ENCODE measurements at regions not wholly inside any gene's neighbourhood (a gene's known extent, or its start where the extent isn't known, plus 50 kb on each side); places are given as distances from the start of the nearest gene placed in this dataset.

DNA sequence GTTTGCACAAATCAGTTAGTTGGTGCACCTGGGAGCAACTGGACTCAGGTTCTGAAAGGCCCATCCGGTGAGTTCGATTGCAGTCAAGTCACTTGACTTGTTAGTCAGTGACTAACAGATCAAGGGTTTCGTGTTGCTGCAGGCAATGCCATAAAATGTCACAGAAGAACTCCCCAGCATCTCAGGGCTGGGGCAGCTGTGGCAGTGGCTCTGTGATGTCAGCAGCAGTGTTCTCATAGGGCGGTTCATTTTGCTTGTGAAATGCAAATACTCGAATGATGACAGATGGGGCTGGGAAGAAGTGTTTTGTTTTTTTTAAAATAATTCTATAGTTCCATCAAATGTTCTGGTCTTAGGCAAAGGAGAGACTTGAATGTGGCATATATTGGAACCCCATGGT, 287.8 kb downstream of the LMX1A start:
- Mint-ChIP-seq H3K27ac (no peak overlapping the region), H3K4me1 (ENCODE audit: low read depth) (no peaks in the 10 kb centered on the region), H3K27me3 (ENCODE audit: low read depth) (no peaks in the 10 kb centered on the region), H3K36me3 (ENCODE audit: low read depth) (no peaks in the 10 kb centered on the region), H3K9me3 (ENCODE audit: insufficient read depth) (no peaks in the 10 kb centered on the region), H3K4me3 (no peak overlapping the region)
- ATAC-seq, result no peak
- ChIA-PET POLR2A (no interaction called here), CTCF (no interaction called here)
- DNase-seq, result no peak

GRCh38 chr1:165067829-165068228, 288.7 kb downstream of the LMX1A start:
- ATAC-seq (no peak), DNase-seq (no peak)
- no peak overlapping the region for H3K4me3 Mint-ChIP-seq
- H3K9me3 Mint-ChIP-seq (ENCODE audit: insufficient read depth), result no peaks in the 10 kb centered on the region
- no peaks in the 10 kb centered on the region for H3K36me3 Mint-ChIP-seq (ENCODE audit: low read depth)
- no peaks in the 10 kb centered on the region for H3K27me3 Mint-ChIP-seq (ENCODE audit: low read depth)
- POLR2A ChIA-PET, result no interaction called here
- CTCF ChIA-PET, result no interaction called here
- H3K27ac Mint-ChIP-seq, result no peak overlapping the region
- H3K4me1 Mint-ChIP-seq (ENCODE audit: low read depth), result no peaks in the 10 kb centered on the region

DNA sequence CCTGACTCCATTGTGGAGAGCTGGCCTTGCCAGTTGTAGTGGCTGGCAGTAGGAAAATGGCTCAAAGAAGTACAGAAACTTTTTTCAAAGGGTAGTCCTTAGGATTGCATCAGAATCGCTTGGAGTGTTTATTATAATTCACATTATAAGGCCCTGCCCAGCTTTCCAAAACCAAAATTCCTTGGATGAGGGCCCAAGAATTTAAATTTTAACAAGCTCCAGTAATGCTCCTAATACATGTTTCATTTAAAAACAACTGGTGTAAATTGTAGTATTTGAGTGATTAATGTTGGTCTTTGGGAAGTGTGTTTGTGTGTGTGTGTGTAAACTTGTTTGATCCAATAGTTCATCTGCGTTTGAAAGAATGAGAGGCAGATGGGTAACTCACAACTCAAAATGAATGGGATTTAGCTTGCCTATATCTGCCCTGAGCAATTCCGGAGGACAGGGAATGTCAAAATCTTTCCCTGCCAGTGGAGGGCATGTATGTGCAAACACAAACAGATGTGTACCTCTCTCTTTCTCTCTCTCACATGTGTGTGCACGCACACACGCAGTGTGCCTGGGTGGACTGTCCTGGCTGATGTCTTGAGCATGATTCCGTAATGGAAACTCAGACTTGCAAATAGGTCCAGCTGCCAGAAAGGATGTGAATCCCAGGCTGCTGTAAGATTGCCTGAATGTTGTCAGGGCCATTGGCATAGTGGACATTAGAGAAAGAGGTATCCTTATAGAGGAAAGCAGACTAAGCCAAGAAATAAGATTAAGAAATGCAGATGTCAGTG, 293.1 kb downstream of the LMX1A start:
- no peaks in the 10 kb centered on the region for H3K27me3 Mint-ChIP-seq (ENCODE audit: low read depth)
- H3K27ac Mint-ChIP-seq, result no peak overlapping the region
- no peaks in the 10 kb centered on the region for H3K4me1 Mint-ChIP-seq (ENCODE audit: low read depth)
- no peak overlapping the region for H3K4me3 Mint-ChIP-seq
- no peak for ATAC-seq
- no peaks in the 10 kb centered on the region for H3K36me3 Mint-ChIP-seq (ENCODE audit: low read depth)
- H3K9me3 Mint-ChIP-seq (ENCODE audit: insufficient read depth), result no peaks in the 10 kb centered on the region
- ChIA-PET CTCF (no interaction called here), POLR2A (no interaction called here)
- DNase-seq, result no peak

DNA sequence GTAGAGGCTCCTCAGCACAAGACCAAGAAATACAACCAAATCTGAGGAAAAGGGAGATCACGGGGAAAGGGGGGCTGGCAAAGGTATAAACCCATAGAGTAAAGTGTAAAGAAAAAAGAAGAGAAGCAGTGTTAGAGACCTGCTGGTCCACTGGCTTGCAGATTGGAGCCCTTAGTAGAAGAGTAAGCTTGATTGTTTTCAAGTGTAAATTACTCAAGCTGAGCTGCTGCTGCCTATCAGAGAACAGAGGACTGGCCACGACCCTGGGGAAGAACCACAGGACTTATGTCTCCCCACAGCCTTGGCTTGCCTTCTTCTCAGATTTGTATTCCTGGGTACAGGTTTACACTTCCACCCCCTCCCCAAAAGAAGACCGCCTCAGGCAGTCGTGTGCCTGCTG, 294.2 kb downstream of the LMX1A start:
- H3K27ac Mint-ChIP-seq, result no peak overlapping the region
- ATAC-seq (no peak), DNase-seq (no peak)
- CTCF ChIA-PET, result no interaction called here
- no peaks in the 10 kb centered on the region for H3K4me1 Mint-ChIP-seq (ENCODE audit: low read depth)
- H3K9me3 Mint-ChIP-seq (ENCODE audit: insufficient read depth), result no peaks in the 10 kb centered on the region
- POLR2A ChIA-PET, result no interaction called here
- H3K36me3 Mint-ChIP-seq (ENCODE audit: low read depth), result no peaks in the 10 kb centered on the region
- H3K4me3 Mint-ChIP-seq, result no peak overlapping the region
- no peaks in the 10 kb centered on the region for H3K27me3 Mint-ChIP-seq (ENCODE audit: low read depth)

DNA sequence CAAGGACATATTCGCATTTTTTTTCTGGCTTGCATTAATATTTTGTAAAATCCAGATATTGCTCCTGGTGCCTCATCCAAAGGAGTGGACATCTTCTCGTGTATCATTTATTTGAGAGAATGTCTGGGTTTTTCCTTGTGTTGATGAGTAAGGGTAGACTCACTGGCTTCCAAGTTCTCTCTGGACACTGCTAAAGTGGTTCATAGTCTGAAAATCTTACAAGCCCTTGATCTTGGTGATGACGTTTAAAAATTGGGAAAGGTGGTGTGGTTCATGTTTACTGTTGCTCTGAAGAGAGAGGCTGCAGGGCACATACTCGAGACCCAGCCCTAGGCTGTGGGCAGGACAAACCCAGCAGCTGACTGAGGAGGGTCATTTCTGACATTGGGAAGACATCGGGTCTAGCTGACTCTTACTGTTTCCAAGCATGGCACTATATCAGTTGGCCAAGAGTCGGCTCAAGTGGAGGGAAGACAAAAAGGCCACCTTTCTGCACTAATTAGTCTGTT, 296.2 kb downstream of the LMX1A start:
- Mint-ChIP-seq H3K27ac (no peak overlapping the region), H3K4me3 (no peak overlapping the region), H3K27me3 (ENCODE audit: low read depth) (peaks cover under 1% of the 10 kb centered on the region), H3K4me1 (ENCODE audit: low read depth) (no peaks in the 10 kb centered on the region), H3K9me3 (ENCODE audit: insufficient read depth) (no peaks in the 10 kb centered on the region), H3K36me3 (ENCODE audit: low read depth) (no peaks in the 10 kb centered on the region)
- DNase-seq (no peak), ATAC-seq (no peak)
- ChIA-PET CTCF (no interaction called here), POLR2A (no interaction called here)

- POLR2A ChIA-PET, result no interaction called here
- Mint-ChIP-seq H3K9me3 (ENCODE audit: insufficient read depth) (no peaks in the 10 kb centered on the region), H3K36me3 (ENCODE audit: low read depth) (no peaks in the 10 kb centered on the region)
These were observed 298.6 kb downstream of the LMX1A start for GRCh38 chr1:165057956-165058355.

DNA sequence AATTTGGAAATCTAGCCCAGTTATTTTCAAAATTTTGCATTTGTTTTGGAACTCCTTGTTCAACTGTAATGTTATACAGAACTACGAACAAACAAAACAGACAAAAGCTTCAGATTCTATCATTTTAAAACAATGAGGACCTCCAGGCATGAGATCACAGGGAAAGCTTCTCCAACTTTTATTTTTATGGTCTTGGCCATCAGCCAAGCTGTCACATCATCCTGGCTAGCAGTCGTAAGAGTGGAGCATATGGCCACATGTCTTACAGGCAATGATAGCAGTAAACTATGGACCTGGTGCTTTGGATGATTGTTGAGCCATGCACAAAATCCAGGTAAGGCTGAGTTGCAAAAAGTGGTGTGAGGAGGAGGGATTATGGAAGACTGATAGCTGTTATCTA, 299.6 kb downstream of the LMX1A start:
- Mint-ChIP-seq H3K36me3 (ENCODE audit: low read depth) (no peaks in the 10 kb centered on the region), H3K27me3 (ENCODE audit: low read depth) (peaks cover 5% of the 10 kb centered on the region), H3K9me3 (ENCODE audit: insufficient read depth) (no peaks in the 10 kb centered on the region), H3K27ac (no peak overlapping the region), H3K4me1 (ENCODE audit: low read depth) (no peaks in the 10 kb centered on the region), H3K4me3 (no peak overlapping the region)
- ATAC-seq, result no peak
- ChIA-PET CTCF (no interaction called here), POLR2A (no interaction called here)
- no peak for DNase-seq

More at GRCh38 chr1:165057956-165058355, 298.6 kb downstream of the LMX1A start:
- Mint-ChIP-seq H3K4me3 (no peak overlapping the region), H3K27me3 (ENCODE audit: low read depth) (peaks cover 5% of the 10 kb centered on the region), H3K4me1 (ENCODE audit: low read depth) (no peaks in the 10 kb centered on the region), H3K27ac (no peak overlapping the region)
- CTCF ChIA-PET, result no interaction called here
- DNase-seq (no peak), ATAC-seq (no peak)

- H3K27me3 Mint-ChIP-seq (ENCODE audit: low read depth), result peaks cover 5% of the 10 kb centered on the region
- H3K4me3 Mint-ChIP-seq, result no peak overlapping the region
- ChIA-PET CTCF (no interaction called here), POLR2A (no interaction called here)
- no peaks in the 10 kb centered on the region for H3K9me3 Mint-ChIP-seq (ENCODE audit: insufficient read depth)
- no peak overlapping the region for H3K27ac Mint-ChIP-seq
- H3K36me3 Mint-ChIP-seq (ENCODE audit: low read depth), result no peaks in the 10 kb centered on the region
- ATAC-seq (no peak), DNase-seq (no peak)
- H3K4me1 Mint-ChIP-seq (ENCODE audit: low read depth), result no peaks in the 10 kb centered on the region
These were observed 300.9 kb downstream of the LMX1A start for GRCh38 chr1:165055581-165055980.

GRCh38 chr1:165054627-165055026, 301.9 kb downstream of the LMX1A start:
- ChIA-PET POLR2A (no interaction called here), CTCF (no interaction called here)
- ATAC-seq (no peak), DNase-seq (no peak)
- Mint-ChIP-seq H3K4me3 (no peak overlapping the region), H3K36me3 (ENCODE audit: low read depth) (no peaks in the 10 kb centered on the region), H3K27ac (no peak overlapping the region), H3K9me3 (ENCODE audit: insufficient read depth) (no peaks in the 10 kb centered on the region), H3K27me3 (ENCODE audit: low read depth) (peaks cover 5% of the 10 kb centered on the region), H3K4me1 (ENCODE audit: low read depth) (no peaks in the 10 kb centered on the region)

DNA sequence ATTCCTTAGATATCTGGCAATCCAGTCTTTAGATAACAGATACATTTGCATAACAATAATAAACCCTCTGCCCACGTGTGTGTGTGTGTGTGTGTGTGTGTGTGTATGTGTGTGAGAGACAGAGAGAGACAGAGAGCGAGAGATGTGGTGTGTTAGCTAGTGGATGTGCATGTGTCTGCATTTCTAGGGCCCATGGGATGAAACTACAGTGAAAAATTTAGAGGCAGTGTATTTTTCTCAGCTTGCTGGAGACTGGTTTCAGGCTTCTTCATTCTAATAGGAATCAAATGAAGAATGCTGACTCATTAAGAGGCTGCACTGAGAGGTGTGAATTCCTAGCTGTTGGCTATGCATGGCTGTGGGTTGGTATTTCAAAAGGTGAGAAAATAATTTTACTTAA, 303.2 kb downstream of the LMX1A start:
- Mint-ChIP-seq H3K27me3 (ENCODE audit: low read depth) (peaks cover 5% of the 10 kb centered on the region), H3K9me3 (ENCODE audit: insufficient read depth) (no peaks in the 10 kb centered on the region), H3K4me3 (no peak overlapping the region), H3K4me1 (ENCODE audit: low read depth) (no peaks in the 10 kb centered on the region), H3K36me3 (ENCODE audit: low read depth) (no peaks in the 10 kb centered on the region), H3K27ac (no peak overlapping the region)
- DNase-seq, result no peak
- CTCF ChIA-PET, result no interaction called here
- no peak for ATAC-seq
- POLR2A ChIA-PET, result no interaction called here

DNA sequence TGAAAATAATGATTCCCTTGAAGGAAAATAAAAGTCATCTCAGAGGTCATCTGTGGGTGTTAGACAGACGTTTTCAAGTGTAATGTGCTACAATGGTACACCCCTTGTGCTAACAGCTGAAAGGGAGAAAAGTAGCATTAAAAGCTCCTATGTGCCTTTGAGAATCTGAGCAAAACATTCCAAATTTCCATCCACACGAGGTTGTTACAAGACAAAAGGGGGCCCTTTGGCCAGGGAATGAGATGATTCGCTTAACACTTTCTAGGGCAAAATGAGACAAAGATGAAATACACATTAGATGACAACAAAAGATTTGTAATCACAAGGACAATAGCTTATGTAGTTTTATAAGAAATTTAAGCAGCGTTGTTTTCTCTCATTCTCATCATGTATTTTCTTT, 303.6 kb downstream of the LMX1A start:
- Mint-ChIP-seq H3K27ac (no peak overlapping the region), H3K27me3 (ENCODE audit: low read depth) (peaks cover 5% of the 10 kb centered on the region), H3K4me1 (ENCODE audit: low read depth) (no peaks in the 10 kb centered on the region), H3K9me3 (ENCODE audit: insufficient read depth) (no peaks in the 10 kb centered on the region), H3K36me3 (ENCODE audit: low read depth) (no peaks in the 10 kb centered on the region), H3K4me3 (no peak overlapping the region)
- ChIA-PET POLR2A (no interaction called here), CTCF (no interaction called here)
- ATAC-seq (no peak), DNase-seq (no peak)

- no peaks in the 10 kb centered on the region for H3K36me3 Mint-ChIP-seq (ENCODE audit: low read depth)
- no peaks in the 10 kb centered on the region for H3K9me3 Mint-ChIP-seq (ENCODE audit: insufficient read depth)
- peaks cover 5% of the 10 kb centered on the region for H3K27me3 Mint-ChIP-seq (ENCODE audit: low read depth)
- ChIA-PET POLR2A (no interaction called here), CTCF (no interaction called here)
- no peak for DNase-seq
- H3K4me1 Mint-ChIP-seq (ENCODE audit: low read depth), result no peaks in the 10 kb centered on the region
- no peak for ATAC-seq
- H3K4me3 Mint-ChIP-seq, result no peak overlapping the region
- no peak overlapping the region for H3K27ac Mint-ChIP-seq
These were observed 304.1 kb downstream of the LMX1A start for GRCh38 chr1:165052431-165052830.

DNA sequence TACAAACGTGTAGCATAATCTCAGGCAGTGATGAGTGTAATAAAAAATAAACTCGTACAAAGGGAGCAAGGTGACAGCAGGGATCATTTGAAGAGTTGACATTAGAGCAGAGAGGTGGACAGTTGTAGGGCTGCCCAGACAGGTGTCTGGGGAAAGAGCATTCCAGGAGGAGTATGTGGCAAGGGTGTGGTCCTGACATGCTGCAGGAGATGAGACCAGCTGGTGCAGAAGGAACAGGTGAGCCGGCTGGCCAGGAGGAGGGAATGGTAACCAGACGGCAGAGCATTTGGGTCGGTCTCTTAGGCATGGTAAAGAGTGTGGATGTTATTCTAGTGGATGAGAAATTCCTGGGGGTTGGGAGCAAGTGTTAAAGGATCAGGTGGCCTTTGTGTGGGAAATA, 306.3 kb downstream of the LMX1A start:
- ChIA-PET CTCF (no interaction called here), POLR2A (no interaction called here)
- DNase-seq (no peak), ATAC-seq (no peak)
- Mint-ChIP-seq H3K4me1 (ENCODE audit: low read depth) (no peaks in the 10 kb centered on the region), H3K4me3 (no peak overlapping the region), H3K9me3 (ENCODE audit: insufficient read depth) (no peaks in the 10 kb centered on the region), H3K27me3 (ENCODE audit: low read depth) (peaks cover 3% of the 10 kb centered on the region), H3K27ac (no peak overlapping the region), H3K36me3 (ENCODE audit: low read depth) (no peaks in the 10 kb centered on the region)
